ENCODE measurements at regions not wholly inside any gene's neighbourhood (a gene's known extent, or its start where the extent isn't known, plus 50 kb on each side); places are given as distances from the start of the nearest gene placed in this dataset.
"Not testable (repeated sequence)": the region's sequence is repeated elsewhere in the genome, so short reads cannot be mapped to it uniquely, and the experiment has no call there.

DNA sequence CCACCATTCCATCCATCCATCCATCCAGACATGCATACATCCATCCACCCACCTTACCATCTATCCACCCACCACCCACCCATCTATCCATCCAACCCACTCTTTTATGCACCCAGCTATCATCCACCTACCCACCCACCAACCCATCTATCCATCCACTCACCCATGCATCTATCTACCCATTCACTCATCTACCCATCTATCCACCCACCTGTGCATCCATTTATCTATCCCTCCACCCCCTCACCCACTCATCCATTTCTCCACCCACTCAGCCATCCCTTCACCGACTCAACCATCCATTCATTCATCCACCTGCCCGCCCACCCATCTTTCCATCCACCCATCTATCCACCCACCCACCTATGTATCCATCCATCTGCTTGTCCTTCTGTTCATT, 186.4 kb upstream of the OSBPL11 start:
- TF ChIP-seq ZNF565 (CRISPR knock-in tag; conservative IDR thresholded peaks at IDR 0.05; ENCODE audit: low read depth); RARB (CRISPR knock-in tag; IDR thresholded peaks at IDR 0.05); ZFP3 (CRISPR knock-in tag; IDR thresholded peaks at IDR 0.05); ARNTL (CRISPR knock-in tag; IDR thresholded peaks at IDR 0.05; ENCODE audit: borderline replicate concordance, low read depth); PPARA (CRISPR knock-in tag; IDR thresholded peaks at IDR 0.05; ENCODE audit: borderline replicate concordance); GLIS3 (CRISPR knock-in tag; IDR thresholded peaks at IDR 0.05); OSR1 (CRISPR knock-in tag; IDR thresholded peaks at IDR 0.05); ZFP30 (CRISPR knock-in tag; IDR thresholded peaks at IDR 0.05): not testable (repeated sequence)
- TF ChIP-seq, protein P1, sequence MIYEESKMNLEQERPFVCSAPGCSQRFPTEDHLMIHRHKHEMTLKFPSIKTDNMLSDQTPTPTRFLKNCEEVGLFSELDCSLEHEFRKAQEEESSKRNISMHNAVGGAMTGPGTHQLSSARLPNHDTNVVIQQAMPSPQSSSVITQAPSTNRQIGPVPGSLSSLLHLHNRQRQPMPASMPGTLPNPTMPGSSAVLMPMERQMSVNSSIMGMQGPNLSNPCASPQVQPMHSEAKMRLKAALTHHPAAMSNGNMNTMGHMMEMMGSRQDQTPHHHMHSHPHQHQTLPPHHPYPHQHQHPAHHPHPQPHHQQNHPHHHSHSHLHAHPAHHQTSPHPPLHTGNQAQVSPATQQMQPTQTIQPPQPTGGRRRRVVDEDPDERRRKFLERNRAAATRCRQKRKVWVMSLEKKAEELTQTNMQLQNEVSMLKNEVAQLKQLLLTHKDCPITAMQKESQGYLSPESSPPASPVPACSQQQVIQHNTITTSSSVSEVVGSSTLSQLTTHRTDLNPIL (CRISPR knock-in tag; IDR thresholded peaks at IDR 0.05; ENCODE audit: low read depth), result not testable (repeated sequence)
